Mammary epithelial cell (primary cell): ENCODE measurements at regions not wholly inside any gene's neighbourhood (a gene's known extent, or its start where the extent isn't known, plus 50 kb on each side); places are given as distances from the start of the nearest gene placed in this dataset.

Experiments used
- CTCF ChIP-seq, 2 donors: IDR thresholded peaks in 1 of 2; conservative IDR thresholded peaks in 1 of 2; 2 replicates each; pipeline ENCODE4 v1.5.1; 2011 to 2012; ENCODE audit warnings: inconsistent platforms in 2 of 2, low read length in 2 of 2, mild to moderate bottlenecking in 2 of 2, control low read depth in 1 of 2, low read depth in 1 of 2; ENCODE audit not compliant: insufficient read depth in 1 of 2; ENCODE audit errors: extremely low read depth in 1 of 2
- EZH2 ChIP-seq: IDR thresholded peaks from 2 replicates; pipeline ENCODE4 v1.6.1; 2012; ENCODE audit warnings: low read length, inconsistent platforms, borderline replicate concordance

GRCh38 chr18:25422230-25422629 is 70.3 kb upstream of the ZNF521 start:
- no peak for TF ChIP-seq CTCF (conservative IDR thresholded peaks at IDR 0.05 in 1 of 2, IDR thresholded peaks at IDR 0.05 in 1 of 2; ENCODE audit: extremely low read depth in 1 of 2, insufficient read depth in 1 of 2, low read depth in 1 of 2, low read length in 2 of 2)
- no peak for TF ChIP-seq EZH2
